ENCODE measurements at regions not wholly inside any gene's neighbourhood (a gene's known extent, or its start where the extent isn't known, plus 50 kb on each side); places are given as distances from the start of the nearest gene placed in this dataset.

DNA sequence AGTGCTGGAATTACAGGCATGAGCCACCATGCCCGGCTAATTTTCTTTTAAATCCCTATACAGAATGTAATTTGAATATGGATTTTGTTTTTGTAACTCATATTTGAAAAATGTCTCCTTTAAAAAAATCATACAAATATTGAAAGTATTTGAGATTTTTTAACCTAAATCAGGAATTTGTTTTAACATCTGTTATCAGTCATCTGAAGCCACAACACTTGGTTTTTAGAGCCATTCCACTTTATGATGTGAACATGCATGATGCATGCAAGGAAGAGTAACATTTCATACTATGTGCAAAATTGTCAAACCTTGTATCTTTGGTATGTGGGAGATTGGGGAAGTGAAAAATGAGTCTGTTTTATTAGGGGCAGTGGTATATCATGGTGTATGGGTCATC lies 124.5 kb upstream of the AHI1 start:
- TF ChIP-seq CTCF (IDR thresholded peaks at IDR 0.05; ENCODE audit: low read length), result no peak
- no peak for TF ChIP-seq EZH2 (IDR thresholded peaks at IDR 0.05; ENCODE audit: borderline replicate concordance, low read length)

All from OCI-LY1 (cell line).